ENCODE measurements at regions not wholly inside any gene's neighbourhood (a gene's known extent, or its start where the extent isn't known, plus 50 kb on each side); places are given as distances from the start of the nearest gene placed in this dataset.

GRCh38 chr11:122242731-122243130 lies 126.7 kb upstream of the BLID start:
- intact Hi-C loops (cut with DNase I), result no loop called here
- DNase-seq (ENCODE audit: extremely low spot score in 2 of 2), result no peak
- Histone ChIP-seq H3K27me3 (no peaks in the 10 kb centered on the region), H3K9me3 (no peaks in the 10 kb centered on the region), H3K4me1 (no peaks in the 10 kb centered on the region), H3K36me3 (no peaks in the 10 kb centered on the region), H3K27ac (no peak overlapping the region), H3K4me3 (no peak overlapping the region)
- TF ChIP-seq CTCF (IDR thresholded peaks at IDR 0.05) (no peak), POLR2AphosphoS5 (IDR thresholded peaks at IDR 0.05; ENCODE audit: insufficient read depth in 1 of 2, low read depth in 1 of 2) (no peak), POLR2A (IDR thresholded peaks at IDR 0.05) (no peak)

GRCh38 chr11:122241566-122241965 lies 125.6 kb upstream of the BLID start:
- Histone ChIP-seq H3K36me3 (no peaks in the 10 kb centered on the region), H3K27ac (no peak overlapping the region), H3K27me3 (no peaks in the 10 kb centered on the region), H3K4me3 (no peak overlapping the region), H3K4me1 (no peaks in the 10 kb centered on the region), H3K9me3 (no peaks in the 10 kb centered on the region)
- TF ChIP-seq POLR2AphosphoS5 (IDR thresholded peaks at IDR 0.05; ENCODE audit: insufficient read depth in 1 of 2, low read depth in 1 of 2), result no peak
- TF ChIP-seq POLR2A (IDR thresholded peaks at IDR 0.05), result no peak
- no peak for TF ChIP-seq CTCF (IDR thresholded peaks at IDR 0.05)
- intact Hi-C loops (cut with DNase I), result no loop called here
- no peak for DNase-seq (ENCODE audit: extremely low spot score in 2 of 2)

- no peaks in the 10 kb centered on the region for H3K36me3 ChIP-seq
- TF ChIP-seq CTCF (IDR thresholded peaks at IDR 0.05) (no peak), POLR2A (IDR thresholded peaks at IDR 0.05) (no peak), POLR2AphosphoS5 (IDR thresholded peaks at IDR 0.05; ENCODE audit: insufficient read depth in 1 of 2, low read depth in 1 of 2) (no peak)
- H3K9me3 ChIP-seq, result no peaks in the 10 kb centered on the region
- H3K27me3 ChIP-seq, result no peaks in the 10 kb centered on the region
- no peak overlapping the region for H3K27ac ChIP-seq
- intact Hi-C loops (cut with DNase I), result no loop called here
- H3K4me1 ChIP-seq, result no peaks in the 10 kb centered on the region
- no peak overlapping the region for H3K4me3 ChIP-seq
- DNase-seq (ENCODE audit: extremely low spot score in 2 of 2), result no peak
Measured at GRCh38 chr11:122240638-122241037, 124.6 kb upstream of the BLID start.

GRCh38 chr11:122235615-122236014 lies 119.6 kb upstream of the BLID start:
- H3K27ac ChIP-seq, result peak overlapping the region; percentile 68
- TF ChIP-seq CTCF (IDR thresholded peaks at IDR 0.05) (no peak), POLR2A (IDR thresholded peaks at IDR 0.05) (no peak), POLR2AphosphoS5 (IDR thresholded peaks at IDR 0.05; ENCODE audit: insufficient read depth in 1 of 2, low read depth in 1 of 2) (peak; percentile 23 to 45)
- DNase-seq (ENCODE audit: extremely low spot score in 2 of 2), result no peak
- H3K27me3 ChIP-seq, result no peaks in the 10 kb centered on the region
- intact Hi-C loops (cut with DNase I), result no loop called here
- H3K36me3 ChIP-seq, result no peaks in the 10 kb centered on the region
- no peak overlapping the region for H3K4me3 ChIP-seq
- H3K9me3 ChIP-seq, result no peaks in the 10 kb centered on the region
- H3K4me1 ChIP-seq, result peaks cover 4% of the 10 kb centered on the region

- intact Hi-C loops (cut with DNase I), result no loop called here
- peak overlapping the region; percentile 68 for H3K27ac ChIP-seq
Measured at GRCh38 chr11:122234780-122235179, 118.8 kb upstream of the BLID start.

More at GRCh38 chr11:122234780-122235179, 118.8 kb upstream of the BLID start:
- TF ChIP-seq POLR2AphosphoS5 (IDR thresholded peaks at IDR 0.05; ENCODE audit: insufficient read depth in 1 of 2, low read depth in 1 of 2) (no peak), CTCF (IDR thresholded peaks at IDR 0.05) (no peak), POLR2A (IDR thresholded peaks at IDR 0.05) (no peak)
- Histone ChIP-seq H3K27me3 (no peaks in the 10 kb centered on the region), H3K4me1 (peaks cover 6% of the 10 kb centered on the region), H3K9me3 (no peaks in the 10 kb centered on the region), H3K4me3 (no peak overlapping the region), H3K36me3 (no peaks in the 10 kb centered on the region)
- no peak for DNase-seq (ENCODE audit: extremely low spot score in 2 of 2)

Data from vagina (tissue), 2 donors.